ENCODE measurements at regions not wholly inside any gene's neighbourhood (a gene's known extent, or its start where the extent isn't known, plus 50 kb on each side); places are given as distances from the start of the nearest gene placed in this dataset.

- no peak for TF ChIP-seq ZNF12 (CRISPR knock-in tag; IDR thresholded peaks at IDR 0.05)
- no peak for TF ChIP-seq STAG1 (CRISPR knock-in tag; IDR thresholded peaks at IDR 0.05; ENCODE audit: borderline replicate concordance)
- TF ChIP-seq C11orf30 (IDR thresholded peaks at IDR 0.05; ENCODE audit: low read depth): 0 out of 2 replicates have a peak, but pooled peaks have one; percentile 14
- TF ChIP-seq TRIM25 (IDR thresholded peaks at IDR 0.05; ENCODE audit: borderline replicate concordance): no peak
- TF ChIP-seq TCFL5 (CRISPR knock-in tag; conservative IDR thresholded peaks at IDR 0.05): no peak
- TF ChIP-seq TCF7L2 (IDR thresholded peaks at IDR 0.05; ENCODE audit: low read depth, low read length): no peak
- TF ChIP-seq STAT6 (CRISPR knock-in tag; IDR thresholded peaks at IDR 0.05): no peak
- TF ChIP-seq IFI16 (CRISPR knock-in tag; IDR thresholded peaks at IDR 0.05): no peak
- TF ChIP-seq ZNF41 (CRISPR knock-in tag; conservative IDR thresholded peaks at IDR 0.05): no peak
These were observed 1377.8 kb upstream of the CITED2 start (continued) for GRCh38 chr6:140752234-140752633.

Data from K562 (cell line).